ENCODE measurements at regions not wholly inside any gene's neighbourhood (a gene's known extent, or its start where the extent isn't known, plus 50 kb on each side); places are given as distances from the start of the nearest gene placed in this dataset.
"Not testable (repeated sequence)": the region's sequence is repeated elsewhere in the genome, so short reads cannot be mapped to it uniquely, and the experiment has no call there.

DNA sequence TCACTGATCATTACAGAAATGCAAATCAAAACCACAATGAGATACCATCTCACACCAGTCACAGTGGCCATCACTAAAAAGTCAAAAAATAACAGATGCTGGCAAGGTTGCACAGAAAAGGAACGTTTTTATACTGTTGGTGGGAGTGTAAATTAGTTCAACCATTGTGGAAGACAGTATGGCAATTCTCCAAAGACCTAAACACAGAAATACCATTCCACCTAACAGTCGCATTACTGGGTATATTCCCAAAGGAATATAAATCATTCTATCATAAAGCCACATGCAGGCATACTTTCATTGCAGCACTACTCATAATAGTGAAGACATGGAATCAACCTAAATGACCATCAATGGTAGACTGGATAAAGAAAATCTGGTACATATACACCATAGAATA, 83.2 kb upstream of the ARID5B start:
- not testable (repeated sequence) for DNase-seq (ENCODE audit: low spot score)

GRCh38 chr10:61819208-61819607, 82.3 kb upstream of the ARID5B start:
- DNase-seq (ENCODE audit: low spot score), result no peak

- no peak for DNase-seq (ENCODE audit: low spot score)
Measured at GRCh38 chr10:61821153-61821552, 80.3 kb upstream of the ARID5B start.

DNA sequence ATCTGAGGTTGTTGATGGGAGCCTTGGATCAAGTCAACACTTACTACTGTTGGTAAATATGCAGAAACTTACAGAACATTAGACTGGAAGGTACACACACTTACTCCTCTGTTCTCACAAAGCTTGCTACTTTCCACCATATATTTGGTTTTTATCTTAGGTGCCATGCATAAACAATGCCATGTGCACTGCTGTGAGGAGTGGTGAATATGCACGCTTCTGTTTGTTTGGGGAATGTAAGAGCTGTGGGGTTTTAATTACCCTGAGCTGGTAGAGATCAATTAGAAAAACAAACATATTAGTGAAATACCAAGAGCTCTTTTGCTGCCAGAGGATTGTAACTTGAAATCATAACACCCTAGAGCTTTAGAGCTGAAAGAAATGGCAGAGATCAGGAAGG, 79.8 kb upstream of the ARID5B start:
- DNase-seq (ENCODE audit: low spot score), result no peak

DNA sequence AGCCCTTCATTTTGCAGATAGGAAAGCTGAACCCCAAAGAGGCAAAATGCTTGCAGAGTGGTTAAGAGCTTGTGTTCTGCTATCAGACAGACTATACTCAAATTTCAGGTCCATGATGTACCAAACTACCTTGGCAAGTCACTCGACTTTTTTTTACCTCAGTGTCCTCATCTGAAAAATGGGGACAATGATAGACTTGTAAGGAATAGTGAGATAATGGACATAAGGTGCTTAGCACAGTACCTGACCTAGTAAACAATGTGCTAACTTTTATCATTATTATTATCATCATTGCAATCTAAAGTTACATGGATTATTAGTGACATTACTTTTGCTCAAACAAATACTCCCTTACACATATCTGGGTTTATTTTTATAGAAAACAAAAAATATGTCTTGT, 79.4 kb upstream of the ARID5B start:
- no peak for DNase-seq (ENCODE audit: low spot score)

DNA sequence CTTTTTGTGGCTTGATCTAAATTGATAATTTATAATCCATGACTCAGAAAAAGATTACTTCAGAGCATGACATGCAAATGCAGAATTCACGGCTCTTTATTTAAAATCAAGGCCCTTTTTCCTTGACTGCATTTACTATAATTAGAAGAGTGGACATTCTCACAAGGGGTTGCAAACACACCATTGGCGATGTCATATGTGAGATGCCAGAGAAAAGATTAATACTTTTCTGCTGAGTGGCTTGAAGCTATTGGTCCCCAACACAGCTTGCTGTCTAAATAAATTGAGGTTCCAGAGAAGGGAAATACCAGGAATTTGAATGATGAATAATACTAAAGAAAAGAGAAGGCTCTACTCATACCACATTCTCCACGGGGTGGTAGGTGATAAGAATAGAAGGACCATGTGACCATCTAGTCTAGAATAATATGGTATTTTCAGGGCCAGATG, 78.7 kb upstream of the ARID5B start:
- peak; percentile 7 for DNase-seq (ENCODE audit: low spot score)

DNA sequence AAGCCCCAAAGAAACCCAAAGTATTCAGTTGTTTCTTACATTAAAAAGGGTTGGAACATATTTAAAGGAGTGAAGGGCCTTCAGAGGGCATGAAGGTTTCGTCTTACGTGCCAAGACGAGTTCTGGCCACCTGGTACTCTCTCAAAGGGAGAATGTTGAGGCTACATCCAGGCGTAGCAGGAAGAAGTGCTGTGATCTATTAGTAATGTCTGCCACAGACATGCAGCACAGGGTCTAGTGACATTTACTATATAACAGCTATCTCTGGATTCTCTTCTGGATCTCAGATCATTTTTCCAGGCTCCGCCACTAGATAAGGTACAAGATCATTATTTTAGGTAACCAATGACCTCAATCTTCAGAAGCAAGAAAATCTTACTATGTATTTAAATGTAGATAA, 76.5 kb upstream of the ARID5B start:
- no peak for DNase-seq (ENCODE audit: low spot score)

DNA sequence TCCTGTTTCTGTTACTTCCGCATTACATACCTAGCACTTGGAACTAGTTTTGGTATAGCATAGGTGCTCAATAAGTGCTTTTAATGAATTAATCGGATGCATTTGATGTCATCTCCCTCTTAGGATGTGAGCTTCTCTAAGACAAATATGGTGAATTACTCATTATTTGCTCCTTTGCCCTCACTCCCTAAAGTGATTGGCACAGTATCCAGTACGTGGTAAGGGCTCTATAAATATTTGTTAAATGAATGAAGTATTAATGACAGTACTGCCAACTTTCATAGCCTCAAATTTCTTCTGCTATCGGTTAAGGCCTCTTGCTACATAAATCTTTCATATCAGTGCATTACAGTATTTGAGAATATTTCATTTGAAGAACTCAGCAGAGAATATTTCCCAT, 75.9 kb upstream of the ARID5B start:
- no peak for DNase-seq (ENCODE audit: low spot score)

- DNase-seq (ENCODE audit: low spot score), result no peak
Measured at GRCh38 chr10:61828034-61828433, 73.5 kb upstream of the ARID5B start.

DNA sequence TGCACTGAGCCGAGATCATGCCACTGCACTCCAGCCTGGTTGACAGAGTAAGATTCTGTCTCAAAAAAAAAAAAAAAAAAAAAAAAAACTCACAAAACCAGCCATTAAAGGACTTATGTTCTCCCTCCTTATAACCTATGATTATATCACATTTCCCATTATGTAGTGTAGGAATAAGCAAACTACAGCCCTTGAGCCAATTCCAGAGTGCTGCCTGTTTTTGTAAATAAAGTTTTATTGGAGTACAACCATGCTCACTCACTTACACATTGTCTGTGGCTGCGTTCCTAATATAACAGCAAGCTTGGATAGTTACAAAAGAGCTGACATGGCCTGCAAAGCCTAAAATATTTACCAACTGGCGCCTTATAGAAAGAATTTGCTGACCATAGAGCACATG, 72.7 kb upstream of the ARID5B start:
- no peak for DNase-seq (ENCODE audit: low spot score)

GRCh38 chr10:61830072-61830845, 71.2 kb upstream of the ARID5B start:
- DNase-seq (ENCODE audit: low spot score), result no peak

DNA sequence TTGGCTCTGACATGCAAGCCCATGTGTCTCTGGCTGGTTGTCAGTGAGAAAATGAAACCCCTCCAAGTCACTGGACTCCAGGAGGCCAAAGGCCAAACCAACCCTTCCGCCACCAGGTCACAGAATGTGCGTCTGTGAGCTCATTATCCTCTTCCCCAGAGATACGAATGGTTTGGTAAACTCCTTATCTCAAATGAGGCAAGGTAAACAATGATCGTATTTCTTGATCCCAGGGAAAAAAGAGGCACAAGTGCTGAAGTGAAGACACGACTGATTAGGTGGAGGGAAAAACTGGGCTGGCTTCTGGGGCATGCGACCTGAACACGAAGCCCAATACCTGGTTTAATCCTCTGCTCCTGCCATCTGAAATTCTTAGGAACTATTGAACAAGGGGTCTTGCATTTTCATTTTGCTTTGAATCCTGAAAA, 70.6 kb upstream of the ARID5B start:
- no peak for DNase-seq (ENCODE audit: low spot score)

DNA sequence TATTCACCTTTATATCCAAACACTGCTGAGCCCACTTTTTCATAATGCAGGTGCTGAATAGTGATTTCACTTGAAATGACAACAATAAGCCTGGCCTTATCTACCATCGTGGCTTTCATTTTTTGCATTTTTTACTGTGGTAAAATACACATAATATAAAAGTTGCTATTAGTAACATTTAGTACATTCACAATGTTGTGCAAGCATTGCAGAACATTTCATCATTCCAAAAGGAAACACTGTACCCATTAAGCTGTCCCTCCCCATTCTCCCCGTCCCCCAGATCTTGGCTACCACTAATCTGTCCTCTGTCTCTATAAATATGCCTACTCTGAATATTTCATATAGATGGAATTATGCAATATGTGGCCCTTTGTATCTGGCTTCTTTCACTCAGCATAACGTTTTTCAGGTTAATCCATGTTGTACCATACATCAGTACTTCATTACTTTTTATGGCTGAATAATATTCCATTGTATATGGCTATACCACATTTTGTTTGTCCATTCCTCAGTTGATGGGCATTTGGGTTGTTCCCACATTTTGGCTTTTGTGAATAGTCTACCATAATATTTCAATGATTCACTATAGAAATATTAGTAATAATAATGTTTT, 68.5 kb upstream of the ARID5B start:
- no peak for DNase-seq (ENCODE audit: low spot score)

DNA sequence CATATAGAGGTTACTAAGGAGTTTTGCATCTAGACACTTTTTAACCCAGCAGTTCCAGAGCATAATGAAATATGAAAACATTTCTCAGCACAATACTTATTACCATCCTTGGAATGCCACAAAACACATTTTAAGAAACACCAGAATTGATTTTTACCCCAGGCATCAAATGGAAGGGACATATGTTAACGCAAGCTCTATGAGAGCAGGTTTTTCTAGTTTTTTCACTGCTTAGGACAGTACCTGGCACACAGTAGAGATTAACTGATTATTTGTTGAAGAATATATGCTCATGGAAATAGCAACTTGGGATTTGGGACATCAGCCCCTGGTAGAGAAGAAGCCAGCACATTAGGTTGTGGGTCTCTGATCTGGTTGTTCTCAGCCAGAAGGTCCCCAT, 67.0 kb upstream of the ARID5B start:
- no peak for DNase-seq (ENCODE audit: low spot score)

DNA sequence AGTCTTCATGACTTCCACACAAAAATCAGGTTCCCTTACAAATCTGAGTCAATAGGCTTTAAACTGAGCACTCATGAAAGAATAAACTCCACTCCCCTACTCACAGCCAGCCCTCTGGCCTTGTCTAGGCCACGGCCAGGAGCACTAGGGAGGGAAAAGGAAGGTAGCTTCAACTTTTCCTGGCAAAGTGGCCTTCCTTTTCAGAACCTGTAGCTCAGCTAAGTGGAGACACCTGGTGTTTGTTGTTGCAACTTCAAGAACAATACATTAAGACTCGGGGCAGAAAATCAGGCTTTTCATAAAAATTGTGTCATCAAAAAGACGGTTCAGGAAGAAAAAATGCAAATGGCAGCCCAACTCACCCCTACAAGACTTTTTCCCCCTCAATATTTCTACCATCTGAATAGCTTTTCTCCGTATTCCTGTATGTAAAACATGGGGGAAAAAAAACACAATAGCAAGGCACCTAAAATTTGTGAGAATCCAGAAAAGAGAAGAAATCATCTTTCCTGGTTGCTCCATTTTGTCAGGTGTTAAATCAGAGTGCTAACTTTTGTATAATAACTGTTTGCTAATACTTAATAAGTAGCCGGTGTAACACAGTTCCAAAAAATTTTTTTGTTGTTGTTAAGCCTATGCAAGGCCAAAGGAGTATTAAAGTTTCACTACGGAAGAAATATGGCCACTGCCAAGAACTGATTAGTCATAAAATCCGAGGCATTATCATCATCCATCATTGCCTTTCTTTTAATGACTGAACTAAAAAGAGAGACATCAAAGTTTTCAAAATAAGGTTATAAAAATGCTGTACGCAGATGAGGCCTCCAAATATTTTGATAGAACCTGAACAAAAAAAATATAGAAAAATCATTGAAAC, 66.2 kb upstream of the ARID5B start:
- DNase-seq (ENCODE audit: low spot score), result peak; percentile 25

GRCh38 chr10:61835946-61836887, 65.3 kb upstream of the ARID5B start:
- no peak for DNase-seq (ENCODE audit: low spot score)

- peak; percentile 47 for DNase-seq (ENCODE audit: low spot score)
Measured at GRCh38 chr10:61836888-61837754, 64.4 kb upstream of the ARID5B start.

DNA sequence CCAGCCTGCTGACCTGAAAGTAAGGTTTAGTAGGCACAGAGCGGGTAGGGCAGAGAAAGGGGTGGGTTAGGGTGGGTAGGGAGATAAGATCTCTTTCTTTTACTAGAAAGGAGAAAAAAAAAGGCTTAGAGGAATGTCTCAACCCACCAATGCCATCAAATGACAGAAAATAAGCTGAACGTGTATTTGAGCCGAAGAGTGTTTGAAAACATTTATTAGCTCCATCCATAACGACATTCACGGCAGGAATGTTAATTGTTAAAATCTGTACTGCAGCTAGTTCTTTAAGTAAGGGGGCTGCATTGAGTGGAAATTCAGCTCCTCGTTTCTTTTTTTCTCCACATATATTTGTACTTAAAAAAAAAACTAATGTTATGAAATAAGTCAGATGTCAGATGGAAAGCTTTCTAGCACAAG, 63.7 kb upstream of the ARID5B start:
- DNase-seq (ENCODE audit: low spot score), result no peak

DNA sequence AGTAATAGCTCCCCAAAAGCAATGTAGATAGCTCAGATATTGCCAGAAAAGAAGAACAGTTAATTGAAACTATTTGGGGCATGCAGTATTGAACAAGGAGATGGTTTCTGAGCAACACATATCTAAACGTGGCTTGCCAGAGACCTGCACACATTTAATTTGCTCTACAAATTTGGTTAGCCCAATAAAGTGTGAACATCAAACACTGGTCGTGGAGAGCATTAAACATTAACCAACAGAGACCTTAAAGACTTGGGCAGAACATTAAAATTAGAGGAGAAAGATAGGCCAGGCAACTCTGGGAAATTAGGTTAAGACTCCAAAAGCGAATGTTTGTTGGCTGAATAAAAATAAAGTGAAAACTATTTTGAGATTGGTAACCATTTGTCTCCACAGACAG, 61.6 kb upstream of the ARID5B start:
- no peak for DNase-seq (ENCODE audit: low spot score)

- no peak for DNase-seq (ENCODE audit: low spot score)
Measured at GRCh38 chr10:61840403-61840802, 61.1 kb upstream of the ARID5B start.

All from GM03348 (cell line).